WTC11 (cell line): ENCODE measurements at regions not wholly inside any gene's neighbourhood (a gene's known extent, or its start where the extent isn't known, plus 50 kb on each side); places are given as distances from the start of the nearest gene placed in this dataset.

Experiments
- ATAC-seq: fragments of 200-7000 bp; cut with Tn5 transposase; 2 replicates; pipeline ENCODE4 v1.10.0; 2021; ENCODE audit warnings: mild to moderate bottlenecking, moderate library complexity
- CTCF ChIA-PET: fragments of 300-600 bp; sonication (Branson Sonifier 250); formaldehyde crosslinking; loops from one replicate; lab custom pipeline; 2021; ENCODE audit warnings: antibody characterized with exemption; lab: Charles Lee
- POLR2A ChIA-PET: fragments of 350-600 bp; sonication (Branson Sonifier 250); formaldehyde crosslinking; loops from one replicate; lab custom pipeline; 2021; ENCODE audit warnings: antibody characterized with exemption; lab: Charles Lee
- DNase-seq: peaks from one replicate; pipeline ENCODE4 v3.0.0; 2021; ENCODE audit warnings: low spot score
- H3K27ac Mint-ChIP-seq: 2 replicates; pipeline ENCODE4 v1.8.0; 2021; ENCODE audit warnings: mixed read lengths
- H3K27me3 Mint-ChIP-seq: 2 replicates; pipeline ENCODE4 v1.8.0; 2021; ENCODE audit warnings: low read depth, mild to moderate bottlenecking, moderate library complexity, mixed read lengths
- H3K36me3 Mint-ChIP-seq: 2 replicates; pipeline ENCODE4 v1.8.0; 2021; ENCODE audit warnings: mixed read lengths
- H3K4me1 Mint-ChIP-seq: 2 replicates; pipeline ENCODE4 v1.8.0; 2022; ENCODE audit warnings: mixed read lengths
- H3K4me3 Mint-ChIP-seq: 2 replicates; pipeline ENCODE4 v1.8.0; 2021; ENCODE audit warnings: mild to moderate bottlenecking, moderate library complexity, mixed read lengths
- H3K9me3 Mint-ChIP-seq: 2 replicates; pipeline ENCODE4 v1.8.0; 2021; ENCODE audit warnings: mixed read lengths
- ESRRA ChIP-seq: sonication (generic); formaldehyde crosslinking; IDR thresholded peaks from 2 replicates; pipeline ENCODE4 v1.8.1; 2022; ENCODE audit warnings: mild to moderate bottlenecking, missing genetic modification reagents, borderline replicate concordance
- FOXP1 ChIP-seq: sonication (generic); formaldehyde crosslinking; IDR thresholded peaks from 2 replicates; pipeline ENCODE4 v1.8.0; 2022; ENCODE audit warnings: missing genetic modification reagents, mild to moderate bottlenecking, moderate library complexity, borderline replicate concordance
- GABPB1 ChIP-seq: sonication (generic); formaldehyde crosslinking; IDR thresholded peaks from 2 replicates; pipeline ENCODE4 v1.8.1; 2023; ENCODE audit warnings: mild to moderate bottlenecking, missing genetic modification reagents
- GRHL2 ChIP-seq: fragments of 250-450 bp; sonication (Bioruptor Pico); IDR thresholded peaks from 2 replicates; pipeline ENCODE4 v1.8.0; 2022; ENCODE audit warnings: mild to moderate bottlenecking, moderate library complexity; ENCODE audit not compliant: insufficient replicate concordance, severe bottlenecking
- IRF2 ChIP-seq: sonication (generic); formaldehyde crosslinking; IDR thresholded peaks from 2 replicates; pipeline ENCODE4 v1.8.0; 2022; ENCODE audit warnings: low read depth, missing genetic modification reagents, borderline replicate concordance
- JUN ChIP-seq: sonication (generic); formaldehyde crosslinking; IDR thresholded peaks from 2 replicates; pipeline ENCODE4 v1.8.0; 2023; ENCODE audit warnings: mild to moderate bottlenecking, missing genetic modification reagents
- MXD4 ChIP-seq: fragments of 250-450 bp; sonication (Bioruptor Pico); IDR thresholded peaks from 2 replicates; pipeline ENCODE4 v1.8.0; 2021; ENCODE audit warnings: mild to moderate bottlenecking, moderate library complexity, borderline replicate concordance
- NR2C2 ChIP-seq: sonication (generic); formaldehyde crosslinking; IDR thresholded peaks from 2 replicates; pipeline ENCODE4 v1.8.0; 2022; ENCODE audit warnings: mild to moderate bottlenecking, missing genetic modification reagents
- NR3C1 ChIP-seq: sonication (generic); formaldehyde crosslinking; conservative IDR thresholded peaks from 2 replicates; pipeline ENCODE4 v1.8.1; 2023; ENCODE audit warnings: low read depth, mild to moderate bottlenecking, missing genetic modification reagents
- RORB ChIP-seq: fragments of 250-450 bp; sonication (Bioruptor Pico); IDR thresholded peaks from 2 replicates; pipeline ENCODE4 v1.9.0; 2021; ENCODE audit warnings: mild to moderate bottlenecking
- SOX15 ChIP-seq: fragments of 250-450 bp; sonication (Bioruptor Pico); IDR thresholded peaks from 2 replicates; pipeline ENCODE4 v1.9.0; 2021; ENCODE audit warnings: mild to moderate bottlenecking
- ZNF232 ChIP-seq: sonication (generic); formaldehyde crosslinking; IDR thresholded peaks from 2 replicates; pipeline ENCODE4 v1.8.0; 2022; ENCODE audit warnings: mild to moderate bottlenecking, missing genetic modification reagents
- ZNF263 ChIP-seq: sonication (generic); formaldehyde crosslinking; IDR thresholded peaks from 2 replicates; pipeline ENCODE4 v1.8.1; 2022; ENCODE audit warnings: low read depth, mild to moderate bottlenecking, moderate library complexity, missing genetic modification reagents
- ZNF396 ChIP-seq: fragments of 250-450 bp; sonication (Bioruptor Pico); IDR thresholded peaks from 2 replicates; pipeline ENCODE4 v1.8.0; 2021; ENCODE audit warnings: mild to moderate bottlenecking, moderate library complexity, borderline replicate concordance
- TF ChIP-seq, protein P1 (sequence below): sonication (generic); formaldehyde crosslinking; IDR thresholded peaks from 2 replicates; pipeline ENCODE4 v1.8.1; 2023; ENCODE audit warnings: mild to moderate bottlenecking, missing genetic modification reagents
- TF ChIP-seq, protein P2 (sequence below): sonication (generic); formaldehyde crosslinking; IDR thresholded peaks from 2 replicates; pipeline ENCODE4 v1.8.1; 2022; ENCODE audit warnings: missing genetic modification reagents, borderline replicate concordance
- TF ChIP-seq, protein P3 (sequence below): sonication (generic); formaldehyde crosslinking; IDR thresholded peaks from 2 replicates; pipeline ENCODE4 v1.8.0; 2023; ENCODE audit warnings: missing genetic modification reagents
- TF ChIP-seq, protein P4 (sequence below): sonication (generic); formaldehyde crosslinking; IDR thresholded peaks from 2 replicates; pipeline ENCODE4 v1.8.1; 2023; ENCODE audit warnings: mild to moderate bottlenecking, moderate library complexity, missing genetic modification reagents
- TF ChIP-seq, protein P5 (sequence below): sonication (generic); formaldehyde crosslinking; IDR thresholded peaks from 2 replicates; pipeline ENCODE4 v1.8.1; 2022; ENCODE audit warnings: low read depth, mild to moderate bottlenecking, moderate library complexity, missing genetic modification reagents, borderline replicate concordance
- TF ChIP-seq, protein P6 (sequence below): fragments of 250-450 bp; sonication (Bioruptor Pico); IDR thresholded peaks from 2 replicates; pipeline ENCODE4 v1.9.0; 2021; ENCODE audit warnings: moderate library complexity, mild to moderate bottlenecking, inconsistent platforms, borderline replicate concordance
- TF ChIP-seq, protein P7 (sequence below): sonication (generic); formaldehyde crosslinking; IDR thresholded peaks from 2 replicates; pipeline ENCODE4 v1.8.1; 2022; ENCODE audit warnings: mild to moderate bottlenecking, moderate library complexity, missing genetic modification reagents
- TF ChIP-seq, protein P8 (sequence below): sonication (generic); formaldehyde crosslinking; IDR thresholded peaks from 2 replicates; pipeline ENCODE4 v1.8.0; 2022; ENCODE audit warnings: mild to moderate bottlenecking, missing genetic modification reagents

DNA sequence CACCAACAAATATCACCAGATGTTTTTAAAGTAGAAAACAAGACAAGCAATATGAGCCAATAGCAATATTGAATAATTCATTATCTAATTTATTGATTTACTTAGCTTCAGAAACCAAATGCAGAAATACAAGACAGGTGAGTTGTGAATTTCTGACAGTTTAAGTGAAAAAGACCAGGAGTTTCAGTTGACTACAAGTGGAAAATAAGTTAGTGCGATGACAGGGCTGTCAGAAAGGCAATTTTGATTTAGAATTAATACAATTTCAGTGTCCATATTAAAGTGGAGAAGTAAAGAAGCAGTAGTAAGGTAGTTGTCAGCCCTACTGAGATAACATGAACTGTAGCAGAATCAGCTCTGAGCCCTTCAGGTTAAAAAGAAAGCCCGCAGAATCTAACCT is 1066.7 kb upstream of the ATXN8OS start:
- Mint-ChIP-seq H3K9me3 (peaks cover 4% of the 10 kb centered on the region), H3K4me1 (peaks cover 3% of the 10 kb centered on the region), H3K4me3 (no peak overlapping the region), H3K36me3 (no peaks in the 10 kb centered on the region), H3K27me3 (no peaks in the 10 kb centered on the region), H3K27ac (no peak overlapping the region)
- ChIA-PET POLR2A (no interaction called here), CTCF (no interaction called here)
- no peak for ATAC-seq
- no peak for TF ChIP-seq GRHL2 (CRISPR knock-in tag)
- TF ChIP-seq, protein P1, sequence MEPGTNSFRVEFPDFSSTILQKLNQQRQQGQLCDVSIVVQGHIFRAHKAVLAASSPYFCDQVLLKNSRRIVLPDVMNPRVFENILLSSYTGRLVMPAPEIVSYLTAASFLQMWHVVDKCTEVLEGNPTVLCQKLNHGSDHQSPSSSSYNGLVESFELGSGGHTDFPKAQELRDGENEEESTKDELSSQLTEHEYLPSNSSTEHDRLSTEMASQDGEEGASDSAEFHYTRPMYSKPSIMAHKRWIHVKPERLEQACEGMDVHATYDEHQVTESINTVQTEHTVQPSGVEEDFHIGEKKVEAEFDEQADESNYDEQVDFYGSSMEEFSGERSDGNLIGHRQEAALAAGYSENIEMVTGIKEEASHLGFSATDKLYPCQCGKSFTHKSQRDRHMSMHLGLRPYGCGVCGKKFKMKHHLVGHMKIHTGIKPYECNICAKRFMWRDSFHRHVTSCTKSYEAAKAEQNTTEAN: no peak
- no peak for TF ChIP-seq ZNF263 (CRISPR knock-in tag)
- TF ChIP-seq, protein P2, sequence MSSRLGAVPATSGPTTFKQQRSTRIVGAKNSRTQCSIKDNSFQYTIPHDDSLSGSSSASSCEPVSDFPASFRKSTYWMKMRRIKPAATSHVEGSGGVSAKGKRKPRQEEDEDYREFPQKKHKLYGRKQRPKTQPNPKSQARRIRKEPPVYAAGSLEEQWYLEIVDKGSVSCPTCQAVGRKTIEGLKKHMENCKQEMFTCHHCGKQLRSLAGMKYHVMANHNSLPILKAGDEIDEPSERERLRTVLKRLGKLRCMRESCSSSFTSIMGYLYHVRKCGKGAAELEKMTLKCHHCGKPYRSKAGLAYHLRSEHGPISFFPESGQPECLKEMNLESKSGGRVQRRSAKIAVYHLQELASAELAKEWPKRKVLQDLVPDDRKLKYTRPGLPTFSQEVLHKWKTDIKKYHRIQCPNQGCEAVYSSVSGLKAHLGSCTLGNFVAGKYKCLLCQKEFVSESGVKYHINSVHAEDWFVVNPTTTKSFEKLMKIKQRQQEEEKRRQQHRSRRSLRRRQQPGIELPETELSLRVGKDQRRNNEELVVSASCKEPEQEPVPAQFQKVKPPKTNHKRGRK (CRISPR knock-in tag): no peak
- TF ChIP-seq, protein P3, sequence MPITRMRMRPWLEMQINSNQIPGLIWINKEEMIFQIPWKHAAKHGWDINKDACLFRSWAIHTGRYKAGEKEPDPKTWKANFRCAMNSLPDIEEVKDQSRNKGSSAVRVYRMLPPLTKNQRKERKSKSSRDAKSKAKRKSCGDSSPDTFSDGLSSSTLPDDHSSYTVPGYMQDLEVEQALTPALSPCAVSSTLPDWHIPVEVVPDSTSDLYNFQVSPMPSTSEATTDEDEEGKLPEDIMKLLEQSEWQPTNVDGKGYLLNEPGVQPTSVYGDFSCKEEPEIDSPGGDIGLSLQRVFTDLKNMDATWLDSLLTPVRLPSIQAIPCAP (CRISPR knock-in tag): no peak
- TF ChIP-seq, protein P4, sequence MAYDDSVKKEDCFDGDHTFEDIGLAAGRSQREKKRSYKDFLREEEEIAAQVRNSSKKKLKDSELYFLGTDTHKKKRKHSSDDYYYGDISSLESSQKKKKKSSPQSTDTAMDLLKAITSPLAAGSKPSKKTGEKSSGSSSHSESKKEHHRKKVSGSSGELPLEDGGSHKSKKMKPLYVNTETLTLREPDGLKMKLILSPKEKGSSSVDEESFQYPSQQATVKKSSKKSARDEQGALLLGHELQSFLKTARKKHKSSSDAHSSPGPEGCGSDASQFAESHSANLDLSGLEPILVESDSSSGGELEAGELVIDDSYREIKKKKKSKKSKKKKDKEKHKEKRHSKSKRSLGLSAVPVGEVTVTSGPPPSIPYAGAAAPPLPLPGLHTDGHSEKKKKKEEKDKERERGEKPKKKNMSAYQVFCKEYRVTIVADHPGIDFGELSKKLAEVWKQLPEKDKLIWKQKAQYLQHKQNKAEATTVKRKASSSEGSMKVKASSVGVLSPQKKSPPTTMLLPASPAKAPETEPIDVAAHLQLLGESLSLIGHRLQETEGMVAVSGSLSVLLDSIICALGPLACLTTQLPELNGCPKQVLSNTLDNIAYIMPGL: no peak
- TF ChIP-seq, protein P5, sequence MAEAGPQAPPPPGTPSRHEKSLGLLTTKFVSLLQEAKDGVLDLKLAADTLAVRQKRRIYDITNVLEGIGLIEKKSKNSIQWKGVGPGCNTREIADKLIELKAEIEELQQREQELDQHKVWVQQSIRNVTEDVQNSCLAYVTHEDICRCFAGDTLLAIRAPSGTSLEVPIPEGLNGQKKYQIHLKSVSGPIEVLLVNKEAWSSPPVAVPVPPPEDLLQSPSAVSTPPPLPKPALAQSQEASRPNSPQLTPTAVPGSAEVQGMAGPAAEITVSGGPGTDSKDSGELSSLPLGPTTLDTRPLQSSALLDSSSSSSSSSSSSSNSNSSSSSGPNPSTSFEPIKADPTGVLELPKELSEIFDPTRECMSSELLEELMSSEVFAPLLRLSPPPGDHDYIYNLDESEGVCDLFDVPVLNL (CRISPR knock-in tag): no peak
- DNase-seq: no peak

DNA sequence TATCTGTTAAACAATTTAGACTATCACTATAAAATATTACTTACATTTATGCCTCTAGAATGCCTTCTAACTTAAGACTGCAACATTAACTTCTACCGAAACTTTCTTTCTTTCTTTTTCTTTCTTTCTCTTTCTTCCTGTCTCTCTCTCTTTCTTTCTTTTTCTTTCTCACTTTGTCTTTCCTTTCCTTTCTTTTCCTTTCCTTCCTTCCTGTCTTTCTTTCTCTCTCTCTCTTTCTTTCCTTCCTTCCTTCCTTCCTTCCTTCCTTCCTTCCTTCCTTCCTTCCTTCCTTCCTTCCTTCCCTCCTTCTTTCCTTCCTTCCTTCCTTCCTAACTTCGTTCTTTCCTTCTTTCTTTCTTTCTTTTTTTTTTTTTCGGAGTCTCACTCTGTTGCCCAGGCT is 1071.9 kb upstream of the ATXN8OS start:
- POLR2A ChIA-PET: no interaction called here
- peaks cover 8% of the 10 kb centered on the region for H3K9me3 Mint-ChIP-seq

DNA sequence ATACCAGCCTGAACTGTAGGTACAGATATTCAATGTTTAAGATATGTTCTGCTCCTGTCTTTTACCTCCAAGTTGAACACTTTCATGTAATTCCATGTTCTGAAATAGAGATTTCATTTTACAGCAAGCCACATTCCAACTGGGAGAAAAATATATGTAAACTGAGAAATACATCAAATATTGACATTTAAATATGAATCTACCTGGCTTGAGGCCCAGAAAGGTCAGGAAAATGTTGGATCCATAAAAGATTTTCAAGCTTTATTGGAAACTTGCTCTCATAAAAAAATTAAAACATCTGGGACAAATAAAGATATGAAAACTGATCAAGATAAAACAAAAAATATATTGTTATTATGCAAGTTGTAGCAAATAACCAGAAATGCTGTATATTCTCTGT is 1078.7 kb upstream of the ATXN8OS start:
- H3K27me3 Mint-ChIP-seq: no peaks in the 10 kb centered on the region
- CTCF ChIA-PET: no interaction called here
- no peaks in the 10 kb centered on the region for H3K36me3 Mint-ChIP-seq
- no peak overlapping the region for H3K4me3 Mint-ChIP-seq
- no peak for DNase-seq
- no peaks in the 10 kb centered on the region for H3K9me3 Mint-ChIP-seq
- H3K27ac Mint-ChIP-seq: no peak overlapping the region
- H3K4me1 Mint-ChIP-seq: no peaks in the 10 kb centered on the region
- no peak for ATAC-seq
- POLR2A ChIA-PET: no interaction called here
- TF ChIP-seq ZNF232: no peak
- TF ChIP-seq ZNF396 (CRISPR knock-in tag): no peak
- no peak for TF ChIP-seq ESRRA (CRISPR knock-in tag)
- TF ChIP-seq, protein P6, sequence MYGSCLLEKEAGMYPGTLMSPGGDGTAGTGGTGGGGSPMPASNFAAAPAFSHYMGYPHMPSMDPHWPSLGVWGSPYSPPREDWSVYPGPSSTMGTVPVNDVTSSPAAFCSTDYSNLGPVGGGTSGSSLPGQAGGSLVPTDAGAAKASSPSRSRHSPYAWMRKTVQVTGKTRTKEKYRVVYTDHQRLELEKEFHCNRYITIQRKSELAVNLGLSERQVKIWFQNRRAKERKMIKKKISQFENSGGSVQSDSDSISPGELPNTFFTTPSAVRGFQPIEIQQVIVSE (CRISPR knock-in tag): no peak
- TF ChIP-seq NR3C1 (CRISPR knock-in tag): no peak
- no peak for TF ChIP-seq RORB (CRISPR knock-in tag)
- TF ChIP-seq, protein P4: no peak
- no peak for TF ChIP-seq JUN (CRISPR knock-in tag)
- TF ChIP-seq, protein P7, sequence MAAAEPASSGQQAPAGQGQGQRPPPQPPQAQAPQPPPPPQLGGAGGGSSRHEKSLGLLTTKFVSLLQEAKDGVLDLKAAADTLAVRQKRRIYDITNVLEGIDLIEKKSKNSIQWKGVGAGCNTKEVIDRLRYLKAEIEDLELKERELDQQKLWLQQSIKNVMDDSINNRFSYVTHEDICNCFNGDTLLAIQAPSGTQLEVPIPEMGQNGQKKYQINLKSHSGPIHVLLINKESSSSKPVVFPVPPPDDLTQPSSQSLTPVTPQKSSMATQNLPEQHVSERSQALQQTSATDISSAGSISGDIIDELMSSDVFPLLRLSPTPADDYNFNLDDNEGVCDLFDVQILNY (CRISPR knock-in tag): no peak

More for the DNA sequence above, 1071.9 kb upstream of the ATXN8OS start:
- Mint-ChIP-seq H3K4me1 (no peaks in the 10 kb centered on the region), H3K27me3 (no peaks in the 10 kb centered on the region), H3K4me3 (no peak overlapping the region), H3K27ac (no peak overlapping the region), H3K36me3 (no peaks in the 10 kb centered on the region)
- no peak for ATAC-seq
- no peak for DNase-seq
- no peak for TF ChIP-seq GABPB1 (CRISPR knock-in tag)
- TF ChIP-seq FOXP1 (CRISPR knock-in tag): no peak
- TF ChIP-seq, protein P8, sequence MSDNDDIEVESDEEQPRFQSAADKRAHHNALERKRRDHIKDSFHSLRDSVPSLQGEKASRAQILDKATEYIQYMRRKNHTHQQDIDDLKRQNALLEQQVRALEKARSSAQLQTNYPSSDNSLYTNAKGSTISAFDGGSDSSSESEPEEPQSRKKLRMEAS (CRISPR knock-in tag): no peak
- TF ChIP-seq, protein P2 (CRISPR knock-in tag): 0 out of 2 replicates have a peak, but pooled peaks have one; percentile 63
- TF ChIP-seq IRF2 (CRISPR knock-in tag): no peak
- TF ChIP-seq SOX15: no peak
- TF ChIP-seq NR2C2 (CRISPR knock-in tag): no peak
- TF ChIP-seq MXD4 (CRISPR knock-in tag): no peak
- CTCF ChIA-PET: no interaction called here
